AG10803 (cell line): ENCODE measurements at regions not wholly inside any gene's neighbourhood (a gene's known extent, or its start where the extent isn't known, plus 50 kb on each side); places are given as distances from the start of the nearest gene placed in this dataset.
A peak's percentile ranks its signal among the peaks of the same experiment; 100 is the strongest.

Experiments
- DNase-seq: peaks from one replicate; pipeline ENCODE4 v3.0.0; 2010; ENCODE audit warnings: low read depth
- H3K4me3 ChIP-seq: 2 replicates; pipeline ENCODE4 v1.5.1; 2011; ENCODE audit warnings: mild to moderate bottlenecking, low read length, control low read depth
- TF ChIP-seq, protein P1 (sequence below): conservative IDR thresholded peaks from 2 replicates; pipeline ENCODE4 v1.5.1; 2011; ENCODE audit warnings: mild to moderate bottlenecking, low read length, control low read depth, inconsistent platforms

GRCh38 chr10:36344240-36345174 lies 702.4 kb upstream of the FZD8 start:
- H3K4me3 ChIP-seq: no peak overlapping the region
- peak; percentile 53 for DNase-seq
- TF ChIP-seq, protein P1, sequence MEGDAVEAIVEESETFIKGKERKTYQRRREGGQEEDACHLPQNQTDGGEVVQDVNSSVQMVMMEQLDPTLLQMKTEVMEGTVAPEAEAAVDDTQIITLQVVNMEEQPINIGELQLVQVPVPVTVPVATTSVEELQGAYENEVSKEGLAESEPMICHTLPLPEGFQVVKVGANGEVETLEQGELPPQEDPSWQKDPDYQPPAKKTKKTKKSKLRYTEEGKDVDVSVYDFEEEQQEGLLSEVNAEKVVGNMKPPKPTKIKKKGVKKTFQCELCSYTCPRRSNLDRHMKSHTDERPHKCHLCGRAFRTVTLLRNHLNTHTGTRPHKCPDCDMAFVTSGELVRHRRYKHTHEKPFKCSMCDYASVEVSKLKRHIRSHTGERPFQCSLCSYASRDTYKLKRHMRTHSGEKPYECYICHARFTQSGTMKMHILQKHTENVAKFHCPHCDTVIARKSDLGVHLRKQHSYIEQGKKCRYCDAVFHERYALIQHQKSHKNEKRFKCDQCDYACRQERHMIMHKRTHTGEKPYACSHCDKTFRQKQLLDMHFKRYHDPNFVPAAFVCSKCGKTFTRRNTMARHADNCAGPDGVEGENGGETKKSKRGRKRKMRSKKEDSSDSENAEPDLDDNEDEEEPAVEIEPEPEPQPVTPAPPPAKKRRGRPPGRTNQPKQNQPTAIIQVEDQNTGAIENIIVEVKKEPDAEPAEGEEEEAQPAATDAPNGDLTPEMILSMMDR: no peak

GRCh38 chr10:36342781-36343180 lies 700.7 kb upstream of the FZD8 start:
- H3K4me3 ChIP-seq: no peak overlapping the region
- TF ChIP-seq, protein P1: no peak
- no peak for DNase-seq

- H3K4me3 ChIP-seq: no peak overlapping the region
- TF ChIP-seq, protein P1: no peak
- DNase-seq: no peak
Measured at GRCh38 chr10:36341471-36341870, 699.4 kb upstream of the FZD8 start.

- TF ChIP-seq, protein P1: no peak
Measured at GRCh38 chr10:36336315-36336714, 694.2 kb upstream of the FZD8 start.

GRCh38 chr10:36333446-36333845 lies 691.4 kb upstream of the FZD8 start:
- H3K4me3 ChIP-seq: no peak overlapping the region
- DNase-seq: no peak
- TF ChIP-seq, protein P1: no peak

More at GRCh38 chr10:36336315-36336714, 694.2 kb upstream of the FZD8 start:
- peak; percentile 92 for DNase-seq
- H3K4me3 ChIP-seq: no peak overlapping the region

DNA sequence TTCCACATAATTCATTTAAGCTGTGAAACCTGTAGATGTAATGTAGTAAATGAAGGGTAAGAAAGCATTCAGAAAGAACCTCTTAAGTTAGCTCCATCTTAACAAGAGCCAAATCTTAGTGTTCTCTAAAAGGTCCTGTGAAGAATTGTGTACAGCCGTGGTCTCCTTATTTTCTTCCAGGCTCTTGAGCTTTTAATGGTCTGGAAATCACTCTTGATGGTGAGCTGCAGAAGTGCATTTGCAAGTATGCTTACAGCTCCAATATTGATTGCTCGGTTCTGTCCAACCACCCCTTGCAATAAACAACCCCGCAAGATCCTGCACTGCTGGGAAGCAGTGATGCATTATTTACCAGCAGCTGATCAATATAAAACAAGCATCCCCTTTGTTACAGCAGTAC lies 690.8 kb upstream of the FZD8 start:
- no peak overlapping the region for H3K4me3 ChIP-seq
- no peak for DNase-seq
- TF ChIP-seq, protein P1: no peak

GRCh38 chr10:36331121-36331520 lies 689.0 kb upstream of the FZD8 start:
- no peak for DNase-seq
- H3K4me3 ChIP-seq: no peak overlapping the region

More at GRCh38 chr10:36331121-36331520, 689.0 kb upstream of the FZD8 start:
- TF ChIP-seq, protein P1: no peak
